SJSA1 (cell line): ENCODE measurements at regions not wholly inside any gene's neighbourhood (a gene's known extent, or its start where the extent isn't known, plus 50 kb on each side); places are given as distances from the start of the nearest gene placed in this dataset.

Source experiments
- DNase-seq, 2 experiments: peaks; one replicate each; pipeline ENCODE4 v3.0.0-alpha.2; 2015 to 2020; ENCODE audit warnings: low spot score in 2 of 2, low read depth in 1 of 2
- H3K27ac ChIP-seq: fragments of 250-450 bp; sonication (Bioruptor Pico); 2 replicates; pipeline ENCODE4 v1.5.1; 2020; ENCODE audit warnings: mild to moderate bottlenecking, moderate library complexity
- H3K27me3 ChIP-seq: fragments of 250-450 bp; sonication (Bioruptor Pico); replicated peaks from 2 replicates; pipeline ENCODE4 v1.5.1; 2020; ENCODE audit warnings: mild to moderate bottlenecking, moderate library complexity
- H3K36me3 ChIP-seq: fragments of 250-450 bp; sonication (Bioruptor Pico); 2 replicates; pipeline ENCODE4 v1.5.1; 2020; ENCODE audit warnings: mild to moderate bottlenecking
- H3K4me1 ChIP-seq: fragments of 250-450 bp; sonication (Bioruptor Pico); replicated peaks from 2 replicates; pipeline ENCODE4 v1.6.1; 2021; ENCODE audit warnings: mild to moderate bottlenecking
- H3K4me3 ChIP-seq: fragments of 250-450 bp; sonication (Bioruptor Pico); 2 replicates; pipeline ENCODE4 v1.5.1; 2020; ENCODE audit warnings: mild to moderate bottlenecking
- H3K9me3 ChIP-seq: fragments of 250-450 bp; sonication (Bioruptor Pico); replicated peaks from 2 replicates; pipeline ENCODE4 v1.5.1; 2020; ENCODE audit warnings: mild to moderate bottlenecking

GRCh38 chr1:88350648-88351047 lies 333.4 kb upstream of the PKN2 start:
- DNase-seq = no peak
- Histone ChIP-seq H3K4me3 (no peak overlapping the region), H3K4me1 (no peaks in the 10 kb centered on the region), H3K27me3 (no peaks in the 10 kb centered on the region), H3K27ac (no peak overlapping the region), H3K36me3 (no peaks in the 10 kb centered on the region), H3K9me3 (no peaks in the 10 kb centered on the region)

- Histone ChIP-seq H3K27ac (no peak overlapping the region), H3K4me1 (no peaks in the 10 kb centered on the region), H3K27me3 (no peaks in the 10 kb centered on the region), H3K9me3 (no peaks in the 10 kb centered on the region), H3K36me3 (no peaks in the 10 kb centered on the region), H3K4me3 (no peak overlapping the region)
- DNase-seq = no peak
These were observed 332.1 kb upstream of the PKN2 start for GRCh38 chr1:88351960-88352359.

DNA sequence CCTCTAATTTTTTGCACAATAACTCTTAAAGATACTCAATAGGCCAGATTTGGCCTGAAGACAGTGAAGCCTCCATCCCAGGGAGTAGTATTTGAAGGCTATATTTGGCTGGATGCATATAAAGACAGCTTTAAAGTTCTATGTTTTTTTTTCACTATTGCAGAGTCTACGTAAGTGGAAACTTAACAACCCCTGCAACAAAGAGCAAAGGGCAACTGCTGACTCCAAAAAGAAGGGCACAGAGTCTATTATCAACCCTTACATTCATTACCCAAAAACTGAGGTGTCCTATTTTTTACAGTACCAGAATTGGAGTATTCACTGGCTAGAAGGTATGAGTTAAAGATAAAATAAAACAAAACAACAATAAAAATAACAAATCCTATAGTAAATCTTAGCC lies 329.8 kb upstream of the PKN2 start:
- Histone ChIP-seq H3K36me3 (no peaks in the 10 kb centered on the region), H3K4me1 (no peaks in the 10 kb centered on the region), H3K4me3 (no peak overlapping the region), H3K27ac (no peak overlapping the region), H3K27me3 (no peaks in the 10 kb centered on the region), H3K9me3 (no peaks in the 10 kb centered on the region)
- DNase-seq = no peak

DNA sequence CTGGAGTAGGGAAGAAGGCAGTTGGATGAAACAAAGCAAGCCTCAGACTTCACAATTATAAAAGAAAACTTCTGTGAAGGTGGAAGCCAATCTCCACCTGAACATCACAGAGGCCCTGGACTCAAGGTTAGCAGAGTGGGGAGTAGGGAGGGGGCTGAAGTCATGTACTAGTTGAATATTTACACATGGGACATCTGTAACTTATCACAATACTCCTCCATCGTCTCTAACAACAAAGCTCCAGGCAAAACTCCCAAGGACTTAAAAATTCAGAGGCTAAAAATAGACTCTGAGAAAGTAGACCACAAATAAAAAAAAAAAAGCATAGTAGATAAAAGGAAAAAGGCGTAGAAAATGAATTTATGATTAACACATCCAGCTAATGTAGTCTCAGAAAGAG lies 326.3 kb upstream of the PKN2 start:
- H3K4me3 ChIP-seq = no peak overlapping the region
- no peak for DNase-seq
- H3K9me3 ChIP-seq = no peaks in the 10 kb centered on the region
- H3K4me1 ChIP-seq = no peaks in the 10 kb centered on the region
- H3K27ac ChIP-seq = no peak overlapping the region
- no peaks in the 10 kb centered on the region for H3K27me3 ChIP-seq
- H3K36me3 ChIP-seq = no peaks in the 10 kb centered on the region

- H3K9me3 ChIP-seq = no peaks in the 10 kb centered on the region
- no peaks in the 10 kb centered on the region for H3K36me3 ChIP-seq
- no peaks in the 10 kb centered on the region for H3K27me3 ChIP-seq
- no peak overlapping the region for H3K4me3 ChIP-seq
- DNase-seq = no peak
- H3K27ac ChIP-seq = no peak overlapping the region
- no peaks in the 10 kb centered on the region for H3K4me1 ChIP-seq
These were observed 312.5 kb upstream of the PKN2 start for GRCh38 chr1:88371436-88372023.

- Histone ChIP-seq H3K27ac (no peak overlapping the region), H3K4me1 (no peaks in the 10 kb centered on the region), H3K27me3 (no peaks in the 10 kb centered on the region), H3K4me3 (no peak overlapping the region), H3K9me3 (no peaks in the 10 kb centered on the region), H3K36me3 (no peaks in the 10 kb centered on the region)
- no peak for DNase-seq
These were observed 308.1 kb upstream of the PKN2 start for GRCh38 chr1:88375977-88376376.

DNA sequence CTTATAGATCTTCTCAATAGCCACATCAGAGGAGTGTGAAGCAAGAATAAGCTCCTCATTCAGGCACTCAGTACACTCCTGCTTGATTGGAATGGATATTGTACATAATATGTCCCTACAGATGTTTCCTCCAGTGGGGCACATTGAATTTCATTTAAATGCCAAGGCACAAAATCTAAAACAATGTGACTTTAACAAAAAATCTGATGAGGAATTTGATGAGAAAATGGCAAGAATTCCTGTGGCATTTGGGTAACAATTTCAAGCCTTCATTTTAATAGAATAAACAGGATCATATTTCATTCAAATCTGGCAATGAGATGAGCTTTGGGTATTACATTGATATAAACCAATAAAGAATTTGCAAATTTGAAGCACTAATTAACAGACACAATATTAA lies 307.7 kb upstream of the PKN2 start:
- Histone ChIP-seq H3K27ac (no peak overlapping the region), H3K9me3 (no peaks in the 10 kb centered on the region), H3K27me3 (no peaks in the 10 kb centered on the region), H3K4me1 (no peaks in the 10 kb centered on the region), H3K36me3 (no peaks in the 10 kb centered on the region), H3K4me3 (no peak overlapping the region)
- DNase-seq = no peak

DNA sequence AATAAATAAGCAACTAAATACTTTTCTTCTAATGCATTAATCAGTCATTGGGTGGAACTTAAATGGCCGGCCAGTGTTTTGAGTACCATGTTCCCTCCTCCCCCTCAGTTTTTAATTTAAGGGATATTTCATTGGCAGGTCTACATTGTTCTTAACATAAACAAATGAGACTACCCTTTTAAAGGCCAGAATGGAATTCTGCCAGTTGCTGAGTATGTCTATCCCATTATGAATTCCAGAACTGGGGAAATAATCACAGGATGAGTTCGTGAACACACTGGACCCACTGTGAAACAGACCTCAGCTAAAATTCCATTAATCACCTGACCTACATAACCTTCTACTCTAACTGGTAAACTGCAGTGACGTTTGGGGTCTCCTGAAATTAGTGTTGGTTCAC lies 305.5 kb upstream of the PKN2 start:
- no peak for DNase-seq
- Histone ChIP-seq H3K36me3 (no peaks in the 10 kb centered on the region), H3K27me3 (no peaks in the 10 kb centered on the region), H3K9me3 (no peaks in the 10 kb centered on the region), H3K4me1 (no peaks in the 10 kb centered on the region), H3K27ac (no peak overlapping the region), H3K4me3 (no peak overlapping the region)

DNA sequence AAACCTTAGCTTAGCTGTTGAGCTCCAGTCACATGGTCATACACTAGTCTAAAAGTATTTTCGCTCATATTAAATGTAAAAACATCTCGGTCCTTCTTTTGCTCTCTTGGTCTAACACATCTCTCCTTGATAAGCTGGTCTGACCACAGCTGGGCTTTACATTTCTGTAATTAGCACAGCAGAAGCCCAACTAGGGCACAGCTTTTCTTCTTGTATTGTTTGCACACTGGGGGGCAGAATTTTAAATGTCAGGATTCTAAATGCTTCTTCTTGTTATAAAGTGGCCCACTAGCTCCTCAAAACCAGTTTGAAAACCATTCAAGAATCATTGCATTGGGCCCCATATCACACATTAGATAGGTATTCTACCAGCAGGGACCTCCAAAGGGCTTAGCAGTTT lies 289.1 kb upstream of the PKN2 start:
- H3K27me3 ChIP-seq = no peaks in the 10 kb centered on the region
- H3K4me3 ChIP-seq = no peak overlapping the region
- H3K36me3 ChIP-seq = no peaks in the 10 kb centered on the region
- no peaks in the 10 kb centered on the region for H3K9me3 ChIP-seq
- H3K4me1 ChIP-seq = no peaks in the 10 kb centered on the region
- H3K27ac ChIP-seq = no peak overlapping the region
- no peak for DNase-seq

GRCh38 chr1:88398338-88398737 lies 285.7 kb upstream of the PKN2 start:
- no peaks in the 10 kb centered on the region for H3K27me3 ChIP-seq
- H3K36me3 ChIP-seq = no peaks in the 10 kb centered on the region
- H3K27ac ChIP-seq = no peak overlapping the region
- no peaks in the 10 kb centered on the region for H3K4me1 ChIP-seq
- H3K9me3 ChIP-seq = no peaks in the 10 kb centered on the region
- H3K4me3 ChIP-seq = no peak overlapping the region
- no peak for DNase-seq

GRCh38 chr1:88399690-88400089 lies 284.4 kb upstream of the PKN2 start:
- H3K4me3 ChIP-seq = no peak overlapping the region
- no peak overlapping the region for H3K27ac ChIP-seq
- no peaks in the 10 kb centered on the region for H3K9me3 ChIP-seq
- no peaks in the 10 kb centered on the region for H3K4me1 ChIP-seq
- no peaks in the 10 kb centered on the region for H3K36me3 ChIP-seq
- H3K27me3 ChIP-seq = no peaks in the 10 kb centered on the region
- no peak for DNase-seq

GRCh38 chr1:88401313-88401712 lies 282.8 kb upstream of the PKN2 start:
- H3K27me3 ChIP-seq = no peaks in the 10 kb centered on the region
- H3K36me3 ChIP-seq = no peaks in the 10 kb centered on the region
- H3K4me1 ChIP-seq = no peaks in the 10 kb centered on the region
- no peak overlapping the region for H3K4me3 ChIP-seq
- no peak overlapping the region for H3K27ac ChIP-seq
- H3K9me3 ChIP-seq = no peaks in the 10 kb centered on the region
- DNase-seq = no peak

DNA sequence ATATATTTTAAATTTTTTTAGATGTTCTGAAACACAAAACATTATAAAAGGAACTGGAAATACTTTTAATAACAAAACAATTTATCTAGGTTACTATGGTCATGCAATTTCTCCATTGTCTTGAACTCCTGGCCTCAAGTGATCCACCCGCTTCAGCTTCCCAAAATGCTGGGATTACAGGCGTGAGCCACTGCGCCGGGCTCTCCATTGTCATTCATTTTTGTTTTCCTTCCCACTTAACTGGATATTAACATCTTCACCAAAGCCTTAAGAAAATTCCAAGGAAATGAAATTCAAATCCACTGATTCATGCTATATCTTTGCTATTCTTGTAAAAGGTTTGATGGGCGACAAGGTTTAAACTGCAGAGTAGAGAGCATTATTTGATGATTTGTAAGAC lies 279.5 kb upstream of the PKN2 start:
- Histone ChIP-seq H3K4me1 (no peaks in the 10 kb centered on the region), H3K27ac (no peak overlapping the region), H3K36me3 (no peaks in the 10 kb centered on the region), H3K9me3 (no peaks in the 10 kb centered on the region), H3K4me3 (no peak overlapping the region), H3K27me3 (no peaks in the 10 kb centered on the region)
- DNase-seq = no peak

DNA sequence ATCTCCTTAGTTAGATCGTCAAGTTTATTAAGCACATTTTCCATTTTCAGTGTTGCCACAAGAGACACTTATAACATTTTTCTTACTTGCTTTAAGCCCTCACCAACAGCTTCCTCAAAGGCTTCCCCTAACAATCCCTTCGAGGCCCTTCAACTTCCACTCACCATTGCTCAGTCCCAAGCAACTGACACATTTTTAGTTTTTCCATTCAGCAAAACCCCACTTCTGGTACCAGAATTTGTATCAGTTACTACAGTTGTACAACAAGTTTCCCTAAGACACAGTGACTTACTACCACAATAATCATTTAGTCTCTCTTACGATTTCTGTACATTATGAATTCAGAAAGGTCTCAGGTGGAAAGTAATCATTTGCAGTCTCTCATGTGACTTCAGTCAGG lies 276.8 kb upstream of the PKN2 start:
- H3K27ac ChIP-seq = no peak overlapping the region
- H3K27me3 ChIP-seq = no peaks in the 10 kb centered on the region
- no peaks in the 10 kb centered on the region for H3K4me1 ChIP-seq
- no peak for DNase-seq
- H3K9me3 ChIP-seq = no peaks in the 10 kb centered on the region
- no peak overlapping the region for H3K4me3 ChIP-seq
- H3K36me3 ChIP-seq = no peaks in the 10 kb centered on the region

DNA sequence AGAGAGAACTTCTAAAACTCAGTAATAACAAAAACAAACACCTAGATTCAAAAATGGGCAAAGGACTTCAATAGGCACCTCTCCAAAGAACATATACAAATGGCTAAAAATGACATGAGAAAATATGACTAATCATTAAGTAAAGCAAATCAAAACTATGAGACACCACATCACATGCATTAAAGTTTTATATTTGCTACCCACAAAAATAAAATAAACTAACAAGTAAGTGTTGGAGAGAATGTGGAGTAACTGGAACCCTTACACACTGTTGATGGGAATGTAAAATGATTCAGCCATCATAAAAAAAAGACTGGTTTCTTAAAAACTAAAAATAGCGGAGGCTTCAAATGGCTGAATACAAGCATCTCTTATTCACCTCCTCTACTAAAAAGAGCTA lies 262.1 kb upstream of the PKN2 start:
- H3K4me3 ChIP-seq = no peak overlapping the region
- no peak overlapping the region for H3K27ac ChIP-seq
- H3K36me3 ChIP-seq = no peaks in the 10 kb centered on the region
- H3K27me3 ChIP-seq = no peaks in the 10 kb centered on the region
- H3K9me3 ChIP-seq = no peaks in the 10 kb centered on the region
- DNase-seq = no peak
- no peaks in the 10 kb centered on the region for H3K4me1 ChIP-seq
